ENCODE measurements at regions not wholly inside any gene's neighbourhood (a gene's known extent, or its start where the extent isn't known, plus 50 kb on each side); places are given as distances from the start of the nearest gene placed in this dataset.
"Not testable (repeated sequence)": the region's sequence is repeated elsewhere in the genome, so short reads cannot be mapped to it uniquely, and the experiment has no call there.

- DNase-seq, result not testable (repeated sequence)
Measured at GRCh38 chr10:46095943-46096342, 49.9 kb upstream of the MSMB start.

GRCh38 chr10:46096446-46096845, 50.4 kb upstream of the MSMB start:
- no peak for DNase-seq

GRCh38 chr10:46096909-46097575, 51.0 kb upstream of the MSMB start:
- no peak for DNase-seq

- DNase-seq, result no peak
Measured at GRCh38 chr10:46097576-46098317, 51.7 kb upstream of the MSMB start.

- no peak for DNase-seq
Measured at GRCh38 chr10:46098386-46098785, 52.3 kb upstream of the MSMB start.

GRCh38 chr10:46098925-46099324, 52.9 kb upstream of the MSMB start:
- not testable (repeated sequence) for DNase-seq

GRCh38 chr10:46104071-46104585, 58.1 kb upstream of the MSMB start:
- DNase-seq, result no peak

- not testable (repeated sequence) for DNase-seq
Measured at GRCh38 chr10:46105416-46105815, 59.3 kb upstream of the MSMB start.

GRCh38 chr10:46105856-46106409, 59.9 kb upstream of the MSMB start:
- not testable (repeated sequence) for DNase-seq

GRCh38 chr10:46106410-46107255, 60.6 kb upstream of the MSMB start:
- peak; percentile 50 for DNase-seq

- DNase-seq, result not testable (repeated sequence)
Measured at GRCh38 chr10:46108158-46108499, 62.1 kb upstream of the MSMB start.

GRCh38 chr10:46154271-46154670, 108.2 kb upstream of the MSMB start:
- not testable (repeated sequence) for DNase-seq

GRCh38 chr10:46154683-46155082, 108.6 kb upstream of the MSMB start:
- DNase-seq, result not testable (repeated sequence)

- DNase-seq, result not testable (repeated sequence)
Measured at GRCh38 chr10:46156866-46157265, 110.8 kb upstream of the MSMB start.

GRCh38 chr10:46169736-46170135, 117.1 kb upstream of the ANTXRL start:
- no peak for DNase-seq

GRCh38 chr10:46170789-46171188, 116.0 kb upstream of the ANTXRL start:
- no peak for DNase-seq

- DNase-seq, result no peak
Measured at GRCh38 chr10:46171661-46172060, 115.1 kb upstream of the ANTXRL start.

- DNase-seq, result no peak
Measured at GRCh38 chr10:46175296-46175695, 111.5 kb upstream of the ANTXRL start.

GRCh38 chr10:46175831-46176230, 111.0 kb upstream of the ANTXRL start:
- DNase-seq, result no peak

- not testable (repeated sequence) for DNase-seq
Measured at GRCh38 chr10:46187431-46187830, 99.4 kb upstream of the ANTXRL start.

- no peak for DNase-seq
Measured at GRCh38 chr10:46197050-46197449, 89.7 kb upstream of the ANTXRL start.

GRCh38 chr10:46198516-46198915, 88.3 kb upstream of the ANTXRL start:
- no peak for DNase-seq

- DNase-seq, result not testable (repeated sequence)
Measured at GRCh38 chr10:46202405-46202804, 84.4 kb upstream of the ANTXRL start.
